Common myeloid progenitor, CD34-positive (primary cell): ENCODE measurements at regions not wholly inside any gene's neighbourhood (a gene's known extent, or its start where the extent isn't known, plus 50 kb on each side); places are given as distances from the start of the nearest gene placed in this dataset.

ENCODE experiments used
- CTCF ChIA-PET: fragments of 350-600 bp; sonication (Branson Sonifier 250); formaldehyde crosslinking; loops from one replicate; lab custom pipeline; 2021; ENCODE audit warnings: antibody characterized with exemption; lab: Charles Lee
- POLR2A ChIA-PET: fragments of 350-600 bp; sonication (Branson Sonifier 250); formaldehyde crosslinking; loops from one replicate; lab custom pipeline; 2021; ENCODE audit warnings: antibody characterized with exemption; lab: Charles Lee
- DNase-seq, 3 donors: peaks; one replicate each; pipeline versions ENCODE4 v3.0.0 to v3.0.0-alpha.2; 2013
- H3K27ac ChIP-seq, 2 experiments: 1 replicate in 1 of 2; 2 replicates in 1 of 2; pipeline ENCODE4 v1.7.0; 2013; ENCODE audit warnings: inconsistent platforms in 2 of 2, low read length in 2 of 2, mild to moderate bottlenecking in 2 of 2, low read depth in 1 of 2, moderate library complexity in 1 of 2; ENCODE audit not compliant: severe bottlenecking in 2 of 2, insufficient read depth in 1 of 2, poor library complexity in 1 of 2
- H3K27me3 ChIP-seq, 5 experiments: replicated peaks in 2 of 5; 1 replicate in 3 of 5; 2 replicates in 2 of 5; pipeline versions ENCODE4 v1.6.1 to v1.7.0; 2013; ENCODE audit warnings: low read length in 4 of 5, mild to moderate bottlenecking in 2 of 5, moderate library complexity in 2 of 5, inconsistent platforms in 1 of 5; ENCODE audit not compliant: insufficient read depth in 5 of 5, control insufficient read depth in 4 of 5
- H3K36me3 ChIP-seq, 4 experiments: 1 replicate in 2 of 4; 2 replicates in 2 of 4; pipeline versions ENCODE4 v1.6.1 to v1.7.0; 2013; ENCODE audit warnings: low read length in 3 of 4, control low read depth in 1 of 4, mild to moderate bottlenecking in 1 of 4; ENCODE audit not compliant: control insufficient read depth in 4 of 4, insufficient read depth in 4 of 4
- H3K4me1 ChIP-seq, 4 experiments: 1 replicate in 3 of 4; 2 replicates in 1 of 4; pipeline versions ENCODE4 v1.6.1 to v1.7.1; 2013; ENCODE audit warnings: low read length in 3 of 4, mild to moderate bottlenecking in 3 of 4, control low read depth in 1 of 4, inconsistent platforms in 1 of 4, moderate library complexity in 1 of 4; ENCODE audit not compliant: control insufficient read depth in 4 of 4, insufficient read depth in 4 of 4; ENCODE audit errors: control extremely low read depth in 1 of 4
- H3K4me3 ChIP-seq, 7 experiments: 1 replicate in 4 of 7; 2 replicates in 3 of 7; pipeline versions ENCODE4 v1.5.1 to v1.7.0; 2013; ENCODE audit warnings: mild to moderate bottlenecking in 7 of 7, low read length in 6 of 7, moderate library complexity in 6 of 7, inconsistent platforms in 2 of 7, low read depth in 2 of 7, control low read depth in 1 of 7; ENCODE audit not compliant: insufficient read depth in 4 of 7, control insufficient read depth in 1 of 7; ENCODE audit errors: extremely low read depth in 1 of 7
- H3K9me3 ChIP-seq, 5 experiments: 1 replicate in 4 of 5; 2 replicates in 1 of 5; pipeline versions ENCODE4 v1.6.1 to v1.7.1; 2013; ENCODE audit warnings: low read length in 4 of 5, mild to moderate bottlenecking in 2 of 5, inconsistent platforms in 1 of 5, low read depth in 1 of 5, moderate library complexity in 1 of 5; ENCODE audit not compliant: control insufficient read depth in 4 of 5, insufficient read depth in 2 of 5; ENCODE audit errors: control extremely low read depth in 1 of 5
- WGBS: methylation state at CpG from one replicate; pipeline ENCODE4 v1.1.5; 2013; ENCODE audit not compliant: insufficient coverage; 5-methylcytosine and 5-hydroxymethylcytosine counted together

GRCh38 chr3:1963896-1964295 is 134.8 kb upstream of the CNTN4 start:
- ChIA-PET POLR2A (no interaction called here), CTCF (no interaction called here)
- Histone ChIP-seq H3K4me3 (no peak overlapping the region), H3K27me3 (no peaks in the 10 kb centered on the region), H3K27ac (no peak overlapping the region), H3K9me3 (peaks cover 0 to 2% (median 0%) of the 10 kb centered on the region in 5 experiments), H3K36me3 (no peaks in the 10 kb centered on the region), H3K4me1 (no peaks in the 10 kb centered on the region)
- DNase-seq: no peak
- 100% methylated on average over 3 of the region's 3 CpGs for WGBS

- Histone ChIP-seq H3K4me3 (no peak overlapping the region), H3K36me3 (no peaks in the 10 kb centered on the region), H3K27me3 (no peaks in the 10 kb centered on the region), H3K4me1 (no peaks in the 10 kb centered on the region), H3K27ac (no peak overlapping the region), H3K9me3 (no peaks in the 10 kb centered on the region)
- ChIA-PET CTCF (no interaction called here), POLR2A (no interaction called here)
- no CpG with 5 or more reads among the region's 2 CpGs for WGBS
- no peak for DNase-seq
Observed at GRCh38 chr3:1967525-1967924, 131.1 kb upstream of the CNTN4 start.

GRCh38 chr3:1969281-1969680 is 129.4 kb upstream of the CNTN4 start:
- Histone ChIP-seq H3K4me1 (no peaks in the 10 kb centered on the region), H3K4me3 (no peak overlapping the region), H3K27me3 (no peaks in the 10 kb centered on the region), H3K36me3 (no peaks in the 10 kb centered on the region), H3K27ac (no peak overlapping the region), H3K9me3 (peaks cover 0 to 2% (median 0%) of the 10 kb centered on the region in 5 experiments)
- no peak for DNase-seq
- ChIA-PET POLR2A (interaction anchor here (0.7 kb wide), 1 partner anchor 54 kb away, joined by 3 read pairs; no protein-coding TSS in a partner anchor), CTCF (interaction anchor here (0.7 kb wide), 1 partner anchor 20 kb away, joined by 3 read pairs; no protein-coding TSS in a partner anchor)
- WGBS: 85% methylated on average over 2 of the region's 2 CpGs

GRCh38 chr3:1971780-1972179 is 126.9 kb upstream of the CNTN4 start:
- H3K9me3 ChIP-seq: peaks cover 0 to 2% (median 0%) of the 10 kb centered on the region in 5 experiments
- no peak for DNase-seq
- H3K36me3 ChIP-seq: no peaks in the 10 kb centered on the region
- CTCF ChIA-PET: no interaction called here
- H3K27me3 ChIP-seq: no peaks in the 10 kb centered on the region
- H3K4me3 ChIP-seq: no peak overlapping the region
- POLR2A ChIA-PET: no interaction called here
- H3K27ac ChIP-seq: no peak overlapping the region
- no peaks in the 10 kb centered on the region for H3K4me1 ChIP-seq
- WGBS: no CpG with 5 or more reads among the region's 1 CpG

GRCh38 chr3:1979961-1980615 is 118.6 kb upstream of the CNTN4 start:
- WGBS: 83% methylated on average over 3 of the region's 5 CpGs

GRCh38 chr3:1987980-1988379 is 110.7 kb upstream of the CNTN4 start:
- Histone ChIP-seq H3K4me1 (no peaks in the 10 kb centered on the region), H3K36me3 (no peaks in the 10 kb centered on the region), H3K9me3 (no peaks in the 10 kb centered on the region), H3K27ac (no peak overlapping the region), H3K27me3 (no peaks in the 10 kb centered on the region), H3K4me3 (no peak overlapping the region)
- DNase-seq: peak; percentile 4 to 13 (median 10)
- no CpG with 5 or more reads among the region's 3 CpGs for WGBS
- ChIA-PET POLR2A (no interaction called here), CTCF (no interaction called here)

More at GRCh38 chr3:1979961-1980615, 118.6 kb upstream of the CNTN4 start:
- Histone ChIP-seq H3K27me3 (no peaks in the 10 kb centered on the region), H3K4me1 (no peaks in the 10 kb centered on the region), H3K9me3 (no peaks in the 10 kb centered on the region), H3K27ac (no peak overlapping the region), H3K4me3 (no peak overlapping the region), H3K36me3 (no peaks in the 10 kb centered on the region)
- ChIA-PET CTCF (no interaction called here), POLR2A (interaction anchor here (0.6 kb wide), 1 partner anchor 126 kb away, joined by 5 read pairs; no protein-coding TSS in a partner anchor)
- DNase-seq: no peak

- POLR2A ChIA-PET: no interaction called here
- WGBS: no CpG with 5 or more reads among the region's 1 CpG
Observed at GRCh38 chr3:1998739-1999138, 99.9 kb upstream of the CNTN4 start.

More at GRCh38 chr3:1998739-1999138, 99.9 kb upstream of the CNTN4 start:
- no peaks in the 10 kb centered on the region for H3K36me3 ChIP-seq
- CTCF ChIA-PET: no interaction called here
- no peaks in the 10 kb centered on the region for H3K9me3 ChIP-seq
- no peaks in the 10 kb centered on the region for H3K27me3 ChIP-seq
- H3K4me3 ChIP-seq: no peak overlapping the region
- DNase-seq: no peak
- no peaks in the 10 kb centered on the region for H3K4me1 ChIP-seq
- H3K27ac ChIP-seq: no peak overlapping the region
